HG03135 (cell line): ENCODE measurements at regions not wholly inside any gene's neighbourhood (a gene's known extent, or its start where the extent isn't known, plus 50 kb on each side); places are given as distances from the start of the nearest gene placed in this dataset.

Source experiments
- ATAC-seq: cut with Tn5 transposase; IDR thresholded peaks from one replicate; pipeline ENCODE4 v1.9.1; 2021; ENCODE audit warnings: mild to moderate bottlenecking, moderate library complexity; ENCODE audit not compliant: unreplicated experiment

GRCh38 chr6:4308364-4308763 is 173.0 kb upstream of the ECI2 start:
- ATAC-seq = no peak

- ATAC-seq = no peak
These were observed 169.6 kb upstream of the ECI2 start for GRCh38 chr6:4304927-4305455.

GRCh38 chr6:4303638-4304037 is 168.3 kb upstream of the ECI2 start:
- no peak for ATAC-seq

- no peak for ATAC-seq
These were observed 167.1 kb upstream of the ECI2 start for GRCh38 chr6:4302524-4302923.

DNA sequence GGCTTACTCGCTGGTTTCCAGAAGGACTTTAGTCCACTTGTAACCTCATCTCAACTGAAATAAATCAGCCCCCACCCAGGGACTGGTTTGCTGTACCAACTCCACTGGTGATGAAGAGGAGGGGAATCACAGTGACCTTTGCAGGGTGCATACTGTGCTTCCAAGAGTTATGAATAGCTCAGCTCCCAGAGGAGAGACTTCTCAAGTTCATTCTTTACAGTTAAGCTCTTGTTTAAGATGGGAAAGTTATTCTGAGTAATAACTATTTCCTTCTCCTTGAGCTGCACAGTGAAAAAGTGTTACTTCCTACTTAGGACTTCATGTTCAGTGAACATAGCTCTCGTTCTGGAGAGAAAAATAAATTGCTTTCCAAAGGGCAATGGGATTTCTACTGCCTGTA is 166.5 kb upstream of the ECI2 start:
- no peak for ATAC-seq

DNA sequence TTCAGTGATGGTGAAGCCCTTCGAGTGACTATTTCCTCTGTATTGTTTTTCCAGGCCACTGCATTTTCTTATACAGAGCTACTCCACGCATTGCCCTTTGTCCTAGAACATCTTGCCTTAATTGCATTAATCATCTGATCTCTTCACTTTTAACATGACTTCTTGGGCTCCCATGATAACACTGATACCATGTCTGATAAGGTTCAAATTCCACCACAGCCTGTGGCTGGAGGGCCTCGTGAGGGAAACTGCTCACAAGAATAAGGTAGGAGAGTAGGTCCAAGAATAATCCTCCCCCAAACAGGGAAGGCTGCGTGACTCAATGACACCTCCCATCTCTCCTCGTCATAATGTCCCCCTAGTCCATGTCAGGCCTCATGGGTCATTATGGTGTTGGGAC is 165.5 kb upstream of the ECI2 start:
- ATAC-seq = no peak

GRCh38 chr6:4299476-4299875 is 164.1 kb upstream of the ECI2 start:
- no peak for ATAC-seq

- no peak for ATAC-seq
These were observed 162.0 kb upstream of the ECI2 start for GRCh38 chr6:4297348-4297747.

- no peak for ATAC-seq
These were observed 161.2 kb upstream of the ECI2 start for GRCh38 chr6:4296552-4296951.

- ATAC-seq = no peak
These were observed 160.4 kb upstream of the ECI2 start for GRCh38 chr6:4295783-4296155.

DNA sequence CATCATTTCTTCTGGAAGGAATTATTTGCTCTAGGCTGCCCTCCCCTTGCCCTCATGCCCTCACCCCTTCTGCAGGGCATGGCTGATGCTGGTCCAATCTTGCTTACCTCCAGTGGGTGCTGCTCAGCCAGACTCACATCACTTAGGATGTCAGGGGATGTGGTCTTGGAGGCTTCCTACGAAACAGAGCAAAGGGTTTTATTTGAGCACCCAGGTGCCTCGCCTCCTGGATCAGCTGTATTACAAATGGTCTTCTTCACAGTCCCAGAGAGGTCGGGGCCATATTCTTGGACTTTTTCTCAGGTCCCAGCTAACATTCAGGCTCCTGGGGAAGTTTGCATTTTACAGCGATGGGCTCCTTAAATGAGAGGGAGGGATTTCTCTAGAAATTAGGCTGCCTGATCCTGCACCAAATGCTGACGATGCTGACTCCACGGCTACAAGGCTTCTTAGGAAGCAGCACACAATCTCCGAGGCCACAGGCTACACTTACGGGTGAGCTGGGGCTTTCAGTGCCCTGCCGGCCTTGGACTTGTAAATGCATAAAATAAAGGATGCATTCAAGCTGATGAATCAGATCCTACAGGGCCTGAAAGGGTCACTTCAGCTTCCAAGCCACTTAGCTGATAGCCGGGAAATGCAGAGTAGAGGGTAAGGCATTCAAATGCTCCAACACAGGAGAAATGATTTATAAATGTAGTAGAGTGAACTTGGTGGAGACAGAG is 159.8 kb upstream of the ECI2 start:
- no peak for ATAC-seq

GRCh38 chr6:4294636-4295035 is 159.3 kb upstream of the ECI2 start:
- no peak for ATAC-seq

GRCh38 chr6:4291453-4292403 is 156.4 kb upstream of the ECI2 start:
- ATAC-seq = no peak

GRCh38 chr6:4289770-4290320 is 154.5 kb upstream of the ECI2 start:
- no peak for ATAC-seq

- no peak for ATAC-seq
These were observed 152.5 kb upstream of the ECI2 start for GRCh38 chr6:4287811-4288244.

DNA sequence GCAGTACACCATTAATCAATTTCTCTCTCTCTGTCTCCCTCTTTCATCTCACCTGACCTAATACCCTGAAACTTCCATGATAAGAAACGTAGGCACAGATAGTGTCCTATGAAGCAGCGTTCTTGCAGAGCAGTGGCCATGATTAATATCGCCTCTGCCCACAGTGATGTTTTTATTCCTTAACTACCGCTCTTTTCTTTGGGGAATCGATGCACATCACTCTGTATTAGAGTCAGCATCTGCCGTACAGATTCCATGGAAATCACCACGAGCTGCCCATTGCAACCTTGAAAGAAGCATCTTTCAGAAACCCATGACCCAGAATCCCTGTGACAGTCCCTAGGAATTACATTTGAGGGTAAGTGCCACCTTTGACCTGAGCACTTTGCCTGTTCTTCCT is 152.0 kb upstream of the ECI2 start:
- no peak for ATAC-seq

DNA sequence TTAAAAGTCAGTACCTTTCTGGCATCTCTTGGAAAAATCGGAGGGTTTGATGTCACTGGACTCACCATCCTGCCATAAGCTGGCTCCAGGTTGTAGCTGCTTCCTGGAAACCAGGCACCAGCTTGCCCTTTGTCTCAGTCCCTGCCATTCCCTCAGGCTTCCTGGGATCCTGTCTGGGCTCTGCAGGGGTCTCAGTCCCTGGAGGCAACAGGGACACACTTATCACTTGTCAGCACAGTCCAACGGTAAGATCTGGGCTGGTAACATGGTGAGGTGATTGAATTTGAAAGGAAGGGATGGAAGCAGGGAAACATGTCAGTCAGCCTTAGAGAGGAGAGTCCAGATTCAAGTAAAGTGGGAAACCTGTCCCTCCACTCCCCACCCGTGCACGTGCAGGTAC is 147.6 kb upstream of the ECI2 start:
- ATAC-seq = no peak

DNA sequence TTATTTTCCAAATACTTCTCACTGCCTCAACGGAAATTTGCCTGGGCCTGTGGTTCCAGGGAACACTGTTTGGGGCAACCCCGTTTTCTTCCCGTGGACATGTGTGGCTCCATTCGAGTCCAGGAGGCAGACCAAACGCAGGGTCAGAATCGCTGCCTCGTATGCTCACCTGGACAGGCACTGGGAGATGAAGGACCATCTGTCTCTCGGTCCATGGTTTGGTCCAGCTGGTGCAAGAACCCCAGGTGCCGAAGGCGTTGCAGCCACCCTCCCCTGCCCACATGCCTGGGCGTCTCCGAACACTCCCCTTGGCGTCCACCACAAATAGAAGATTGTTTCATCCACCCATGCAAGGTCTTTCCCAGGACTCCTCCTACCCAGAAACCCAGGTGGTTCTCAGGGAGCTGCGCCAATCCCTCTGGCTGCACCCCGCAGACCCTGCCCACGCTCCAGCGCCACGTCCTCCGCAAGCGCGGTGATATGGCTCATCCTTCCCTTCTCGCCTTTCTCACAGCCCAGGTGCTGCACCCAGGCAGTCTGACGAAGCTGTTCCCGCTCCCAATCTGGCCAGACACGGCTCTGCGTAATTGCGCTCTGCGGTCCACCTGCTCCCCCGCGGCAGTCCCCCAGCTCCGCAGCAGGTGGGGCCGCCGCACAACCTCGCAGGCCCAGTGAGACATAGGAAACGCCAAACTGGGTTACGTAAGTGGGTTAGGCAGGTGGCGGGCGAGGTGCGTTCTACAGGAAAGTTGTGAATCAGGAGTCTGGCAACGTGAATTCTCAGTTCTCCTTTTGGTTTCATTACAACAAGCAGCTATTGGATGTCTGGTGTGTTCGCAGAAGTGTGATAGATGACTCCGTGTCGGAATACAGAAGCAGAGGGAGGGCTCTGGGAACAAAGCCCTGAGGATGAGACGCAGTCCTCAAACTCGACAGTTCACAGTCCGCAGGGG is 146.2 kb upstream of the ECI2 start:
- ATAC-seq = peak; percentile 87

DNA sequence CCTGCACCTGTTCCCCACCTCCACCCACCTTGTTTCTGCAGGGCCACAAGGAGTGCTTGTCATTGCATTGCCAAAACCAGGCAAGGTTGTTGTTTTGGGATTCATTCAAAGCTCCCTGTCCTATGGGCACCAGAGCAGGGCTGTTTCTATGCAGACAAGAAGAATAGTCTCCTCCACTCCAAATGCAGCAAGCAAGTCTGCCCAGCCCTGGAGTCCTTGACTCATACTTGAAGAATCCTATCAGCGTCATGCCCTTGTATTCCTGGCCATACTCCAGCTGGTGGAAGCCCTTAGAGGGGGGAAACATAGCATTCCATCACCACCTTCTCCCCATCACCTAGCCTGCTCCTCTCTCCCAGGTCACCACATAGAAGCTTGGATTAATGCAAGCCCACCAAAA is 145.3 kb upstream of the ECI2 start:
- ATAC-seq = no peak

DNA sequence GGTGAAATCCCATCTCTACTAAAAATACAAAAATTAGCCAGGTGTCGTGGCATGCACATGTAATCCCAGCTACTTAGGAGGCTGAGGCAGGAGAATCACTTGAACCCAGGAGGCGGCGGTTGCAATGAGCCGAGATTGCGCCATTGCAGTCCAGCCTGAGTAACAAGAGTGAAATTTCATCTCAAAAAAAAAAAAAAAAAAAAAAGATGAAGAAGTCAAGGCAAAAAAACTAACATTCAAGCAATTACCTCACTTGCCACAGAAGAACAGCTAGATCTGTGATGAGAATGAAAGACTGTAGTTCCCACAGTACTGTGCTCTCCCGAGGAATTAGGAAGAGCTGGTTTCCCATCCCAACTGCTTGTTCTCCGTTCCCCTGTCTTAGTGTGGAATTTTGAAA is 144.7 kb upstream of the ECI2 start:
- ATAC-seq = no peak
